ENCODE measurements at regions not wholly inside any gene's neighbourhood (a gene's known extent, or its start where the extent isn't known, plus 50 kb on each side); places are given as distances from the start of the nearest gene placed in this dataset.

GRCh38 chr4:82049294-82049693, 324.5 kb downstream of the HNRNPD start:
- H3K36me3 Mint-ChIP-seq (ENCODE audit: low read depth): no peaks in the 10 kb centered on the region
- no peak overlapping the region for H3K4me3 Mint-ChIP-seq
- H3K27ac Mint-ChIP-seq: no peak overlapping the region
- peaks cover 41% of the 10 kb centered on the region for H3K27me3 Mint-ChIP-seq
- no peaks in the 10 kb centered on the region for H3K4me1 Mint-ChIP-seq (ENCODE audit: low read depth)
- no peaks in the 10 kb centered on the region for H3K9me3 Mint-ChIP-seq

- no peak overlapping the region for H3K4me3 Mint-ChIP-seq
- no peak overlapping the region for H3K27ac Mint-ChIP-seq
- H3K4me1 Mint-ChIP-seq (ENCODE audit: low read depth): peaks cover 10% of the 10 kb centered on the region
- H3K36me3 Mint-ChIP-seq (ENCODE audit: low read depth): no peaks in the 10 kb centered on the region
- peaks cover 45% of the 10 kb centered on the region for H3K27me3 Mint-ChIP-seq
- no peaks in the 10 kb centered on the region for H3K9me3 Mint-ChIP-seq
Measured at GRCh38 chr4:82047731-82048130, 326.1 kb downstream of the HNRNPD start.

- Mint-ChIP-seq H3K27me3 (peaks cover 53% of the 10 kb centered on the region), H3K36me3 (ENCODE audit: low read depth) (no peaks in the 10 kb centered on the region), H3K27ac (no peak overlapping the region), H3K4me3 (no peak overlapping the region), H3K4me1 (ENCODE audit: low read depth) (peaks cover 20% of the 10 kb centered on the region), H3K9me3 (no peaks in the 10 kb centered on the region)
Measured at GRCh38 chr4:82046796-82047195, 327.0 kb downstream of the HNRNPD start.

GRCh38 chr4:82045267-82045666, 328.5 kb downstream of the HNRNPD start:
- H3K4me1 Mint-ChIP-seq (ENCODE audit: low read depth): peaks cover 25% of the 10 kb centered on the region
- no peak overlapping the region for H3K4me3 Mint-ChIP-seq
- H3K27ac Mint-ChIP-seq: no peak overlapping the region
- H3K9me3 Mint-ChIP-seq: no peaks in the 10 kb centered on the region
- peaks cover 59% of the 10 kb centered on the region for H3K27me3 Mint-ChIP-seq
- H3K36me3 Mint-ChIP-seq (ENCODE audit: low read depth): no peaks in the 10 kb centered on the region

- H3K4me3 Mint-ChIP-seq: no peak overlapping the region
- no peaks in the 10 kb centered on the region for H3K36me3 Mint-ChIP-seq (ENCODE audit: low read depth)
- no peak overlapping the region for H3K27ac Mint-ChIP-seq
- H3K4me1 Mint-ChIP-seq (ENCODE audit: low read depth): peaks cover 25% of the 10 kb centered on the region
- H3K27me3 Mint-ChIP-seq: peaks cover 65% of the 10 kb centered on the region
- no peaks in the 10 kb centered on the region for H3K9me3 Mint-ChIP-seq
Measured at GRCh38 chr4:82044141-82044993, 329.4 kb downstream of the HNRNPD start.

GRCh38 chr4:82043809-82044137, 330.0 kb downstream of the HNRNPD start:
- H3K27me3 Mint-ChIP-seq: peaks cover 65% of the 10 kb centered on the region
- H3K27ac Mint-ChIP-seq: no peak overlapping the region
- no peaks in the 10 kb centered on the region for H3K36me3 Mint-ChIP-seq (ENCODE audit: low read depth)
- H3K4me3 Mint-ChIP-seq: peak overlapping the region; percentile 50
- no peaks in the 10 kb centered on the region for H3K9me3 Mint-ChIP-seq
- peaks cover 25% of the 10 kb centered on the region for H3K4me1 Mint-ChIP-seq (ENCODE audit: low read depth)

GRCh38 chr4:82043081-82043808, 330.5 kb downstream of the HNRNPD start:
- no peaks in the 10 kb centered on the region for H3K36me3 Mint-ChIP-seq (ENCODE audit: low read depth)
- H3K4me3 Mint-ChIP-seq: peak overlapping the region; percentile 50
- H3K4me1 Mint-ChIP-seq (ENCODE audit: low read depth): peaks cover 25% of the 10 kb centered on the region
- no peaks in the 10 kb centered on the region for H3K9me3 Mint-ChIP-seq
- H3K27me3 Mint-ChIP-seq: peaks cover 70% of the 10 kb centered on the region
- no peak overlapping the region for H3K27ac Mint-ChIP-seq

GRCh38 chr4:82042042-82042441, 331.7 kb downstream of the HNRNPD start:
- Mint-ChIP-seq H3K4me3 (no peak overlapping the region), H3K4me1 (ENCODE audit: low read depth) (peaks cover 25% of the 10 kb centered on the region), H3K9me3 (no peaks in the 10 kb centered on the region), H3K27ac (peak overlapping the region; percentile 11), H3K27me3 (peaks cover 71% of the 10 kb centered on the region), H3K36me3 (ENCODE audit: low read depth) (no peaks in the 10 kb centered on the region)

- Mint-ChIP-seq H3K9me3 (no peaks in the 10 kb centered on the region), H3K4me1 (ENCODE audit: low read depth) (peaks cover 25% of the 10 kb centered on the region), H3K27ac (no peak overlapping the region), H3K4me3 (no peak overlapping the region), H3K36me3 (ENCODE audit: low read depth) (no peaks in the 10 kb centered on the region), H3K27me3 (peaks cover 60% of the 10 kb centered on the region)
Measured at GRCh38 chr4:82038936-82039335, 334.9 kb downstream of the HNRNPD start.

GRCh38 chr4:82036181-82036580, 337.6 kb downstream of the HNRNPD start:
- peaks cover 50% of the 10 kb centered on the region for H3K27me3 Mint-ChIP-seq
- no peak overlapping the region for H3K4me3 Mint-ChIP-seq
- H3K4me1 Mint-ChIP-seq (ENCODE audit: low read depth): no peaks in the 10 kb centered on the region
- no peaks in the 10 kb centered on the region for H3K9me3 Mint-ChIP-seq
- H3K36me3 Mint-ChIP-seq (ENCODE audit: low read depth): no peaks in the 10 kb centered on the region
- no peak overlapping the region for H3K27ac Mint-ChIP-seq

GRCh38 chr4:82034878-82035277, 338.9 kb downstream of the HNRNPD start:
- Mint-ChIP-seq H3K27ac (no peak overlapping the region), H3K9me3 (no peaks in the 10 kb centered on the region), H3K36me3 (ENCODE audit: low read depth) (no peaks in the 10 kb centered on the region), H3K27me3 (peaks cover 40% of the 10 kb centered on the region), H3K4me1 (ENCODE audit: low read depth) (no peaks in the 10 kb centered on the region), H3K4me3 (no peak overlapping the region)

- peaks cover 41% of the 10 kb centered on the region for H3K27me3 Mint-ChIP-seq
- H3K4me3 Mint-ChIP-seq: no peak overlapping the region
- no peaks in the 10 kb centered on the region for H3K36me3 Mint-ChIP-seq (ENCODE audit: low read depth)
- H3K9me3 Mint-ChIP-seq: no peaks in the 10 kb centered on the region
- H3K27ac Mint-ChIP-seq: no peak overlapping the region
- H3K4me1 Mint-ChIP-seq (ENCODE audit: low read depth): no peaks in the 10 kb centered on the region
Measured at GRCh38 chr4:82033862-82034261, 339.9 kb downstream of the HNRNPD start.

- peaks cover 41% of the 10 kb centered on the region for H3K27me3 Mint-ChIP-seq
- H3K9me3 Mint-ChIP-seq: no peaks in the 10 kb centered on the region
- no peaks in the 10 kb centered on the region for H3K4me1 Mint-ChIP-seq (ENCODE audit: low read depth)
- no peak overlapping the region for H3K27ac Mint-ChIP-seq
- H3K36me3 Mint-ChIP-seq (ENCODE audit: low read depth): no peaks in the 10 kb centered on the region
- no peak overlapping the region for H3K4me3 Mint-ChIP-seq
Measured at GRCh38 chr4:82031376-82031927, 342.3 kb downstream of the HNRNPD start.

- Mint-ChIP-seq H3K4me1 (ENCODE audit: low read depth) (no peaks in the 10 kb centered on the region), H3K27ac (no peak overlapping the region)
Measured at GRCh38 chr4:82017680-82018079, 356.1 kb downstream of the HNRNPD start.

GRCh38 chr4:82005158-82005557, 368.6 kb downstream of the HNRNPD start:
- no peak overlapping the region for H3K27ac Mint-ChIP-seq
- peaks cover under 1% of the 10 kb centered on the region for H3K9me3 Mint-ChIP-seq
- no peaks in the 10 kb centered on the region for H3K36me3 Mint-ChIP-seq (ENCODE audit: low read depth)
- peaks cover 17% of the 10 kb centered on the region for H3K27me3 Mint-ChIP-seq
- no peak overlapping the region for H3K4me3 Mint-ChIP-seq
- H3K4me1 Mint-ChIP-seq (ENCODE audit: low read depth): no peaks in the 10 kb centered on the region

More at GRCh38 chr4:82017680-82018079, 356.1 kb downstream of the HNRNPD start:
- H3K36me3 Mint-ChIP-seq (ENCODE audit: low read depth): no peaks in the 10 kb centered on the region
- peaks cover 12% of the 10 kb centered on the region for H3K27me3 Mint-ChIP-seq
- H3K9me3 Mint-ChIP-seq: peaks cover 19% of the 10 kb centered on the region
- H3K4me3 Mint-ChIP-seq: no peak overlapping the region

All from stimulated activated naive CD8-positive, alpha-beta T cell treated with anti-CD3 and anti-CD28 coated beads, Interleukin-15, Interleukin-2, amounts not matched to agents 100 ng/mL and 50 ng/mL, for 24 hours (primary cell).